GM23338 (cell line): ENCODE measurements at regions not wholly inside any gene's neighbourhood (a gene's known extent, or its start where the extent isn't known, plus 50 kb on each side); places are given as distances from the start of the nearest gene placed in this dataset.

Experiments used
- ATAC-seq: fragments of 200-7000 bp; cut with Tn5 transposase; 3 replicates; pipeline ENCODE4 v1.9.1; 2020
- DNase-seq: peaks from one replicate; pipeline ENCODE4 v3.0.0-alpha.2; 2015; ENCODE audit warnings: low spot score
- H2AFZ ChIP-seq: fragments of 200-600 bp; sonication (generic); 2 replicates; pipeline ENCODE4 v1.8.0; 2016; ENCODE audit warnings: antibody characterized with exemption, mild to moderate bottlenecking, moderate library complexity
- H3F3A ChIP-seq: fragments of 200-600 bp; sonication (generic); replicated peaks from 2 replicates; pipeline ENCODE4 v1.8.0; 2017; ENCODE audit warnings: antibody characterized with exemption, mixed run types, low read depth
- H3K27ac ChIP-seq: fragments of 200-600 bp; sonication (generic); 2 replicates; pipeline ENCODE4 v1.6.1; 2016; ENCODE audit warnings: low read depth
- H3K27me3 ChIP-seq: fragments of 200-600 bp; sonication (generic); 2 replicates; pipeline ENCODE4 v1.8.0; 2016; ENCODE audit warnings: mild to moderate bottlenecking, mixed run types, moderate library complexity; ENCODE audit not compliant: insufficient read depth
- H3K36me3 ChIP-seq: fragments of 200-600 bp; sonication (generic); 2 replicates; pipeline ENCODE4 v1.8.0; 2016; ENCODE audit warnings: mild to moderate bottlenecking; ENCODE audit not compliant: insufficient read depth
- H3K4me1 ChIP-seq: fragments of 200-600 bp; sonication (generic); 2 replicates; pipeline ENCODE4 v1.8.0; 2016; ENCODE audit warnings: mild to moderate bottlenecking, moderate library complexity; ENCODE audit not compliant: insufficient read depth
- H3K4me2 ChIP-seq: fragments of 200-600 bp; sonication (generic); 2 replicates; pipeline ENCODE4 v1.7.1; 2017; ENCODE audit warnings: mixed run types
- H3K4me3 ChIP-seq: fragments of 200-600 bp; sonication (generic); 2 replicates; pipeline ENCODE4 v1.6.1; 2016; ENCODE audit warnings: mixed run types
- H3K79me2 ChIP-seq: fragments of 200-600 bp; sonication (generic); replicated peaks from 2 replicates; pipeline ENCODE4 v1.8.0; 2017; ENCODE audit warnings: mild to moderate bottlenecking; ENCODE audit not compliant: insufficient read depth
- H3K9me2 ChIP-seq: fragments of 200-600 bp; sonication (generic); 2 replicates; pipeline ENCODE4 v1.8.0; 2017; ENCODE audit not compliant: insufficient read depth
- H4K20me1 ChIP-seq: fragments of 200-600 bp; sonication (generic); replicated peaks from 2 replicates; pipeline ENCODE4 v1.8.0; 2017; ENCODE audit warnings: mild to moderate bottlenecking; ENCODE audit not compliant: insufficient read depth
- H3K27ac Mint-ChIP-seq: 2 replicates; pipeline ENCODE4 v1.8.0; 2020; ENCODE audit warnings: inconsistent platforms, mild to moderate bottlenecking, moderate library complexity, mixed read lengths
- H3K27me3 Mint-ChIP-seq: 3 replicates; pipeline ENCODE4 v1.8.0; 2022; ENCODE audit warnings: low read depth, mild to moderate bottlenecking, moderate library complexity, mixed read lengths, inconsistent platforms; ENCODE audit not compliant: insufficient read depth, poor library complexity
- H3K36me3 Mint-ChIP-seq: 3 replicates; pipeline ENCODE4 v1.8.0; 2021; ENCODE audit warnings: low read depth, mild to moderate bottlenecking, inconsistent platforms, moderate library complexity, mixed read lengths
- H3K4me1 Mint-ChIP-seq: 3 replicates; pipeline ENCODE4 v1.8.0; 2020; ENCODE audit warnings: mild to moderate bottlenecking, inconsistent platforms, mixed read lengths
- H3K4me3 Mint-ChIP-seq: 3 replicates; pipeline ENCODE4 v1.8.0; 2021; ENCODE audit warnings: moderate library complexity, mild to moderate bottlenecking, inconsistent platforms, mixed read lengths
- H3K9me3 Mint-ChIP-seq: 3 replicates; pipeline ENCODE4 v1.8.0; 2020; ENCODE audit warnings: moderate library complexity, mild to moderate bottlenecking, inconsistent platforms, mixed read lengths
- CREB1 ChIP-seq: fragments of 250-450 bp; sonication (Bioruptor Pico); IDR thresholded peaks from 2 replicates; pipeline ENCODE4 v1.5.0; 2020; ENCODE audit warnings: low read depth, mild to moderate bottlenecking, moderate library complexity
- CTCF ChIP-seq, 2 experiments: fragments of 200-600 bp in 1 of 2; sonication (generic) in 1 of 2; conservative IDR thresholded peaks; 2 replicates each; pipeline versions ENCODE4 v1.5.1 to v1.6.1; 2016 to 2017; ENCODE audit warnings: antibody characterized with exemption in 2 of 2, low read depth in 2 of 2, mild to moderate bottlenecking in 2 of 2, moderate library complexity in 1 of 2
- JUNB ChIP-seq: IDR thresholded peaks from one replicate; pipeline ENCODE4 v1.6.1; 2016; ENCODE audit warnings: antibody characterized with exemption; ENCODE audit not compliant: unreplicated experiment
- NANOG ChIP-seq: IDR thresholded peaks from 2 replicates; pipeline ENCODE4 v1.6.1; 2016; ENCODE audit warnings: antibody characterized with exemption, borderline replicate concordance
- POLR2AphosphoS5 ChIP-seq: IDR thresholded peaks from 2 replicates; pipeline ENCODE4 v1.6.1; 2016; ENCODE audit warnings: antibody characterized with exemption, low read depth
- REST ChIP-seq: IDR thresholded peaks from one replicate; pipeline ENCODE4 v1.6.1; 2018; ENCODE audit warnings: antibody characterized with exemption; ENCODE audit not compliant: unreplicated experiment
- ZNF114 ChIP-seq: fragments of 250-450 bp; sonication (Bioruptor Pico); IDR thresholded peaks from 2 replicates; pipeline ENCODE4 v1.5.0; 2020; ENCODE audit warnings: mild to moderate bottlenecking, moderate library complexity
- ZNF331 ChIP-seq: fragments of 250-450 bp; sonication (Bioruptor Pico); IDR thresholded peaks from 2 replicates; pipeline ENCODE4 v1.5.0; 2020; ENCODE audit warnings: low read depth, mild to moderate bottlenecking, moderate library complexity
- ZNF462 ChIP-seq: fragments of 250-450 bp; sonication (Bioruptor Pico); IDR thresholded peaks from 2 replicates; pipeline ENCODE4 v1.5.0; 2020; ENCODE audit warnings: mild to moderate bottlenecking, moderate library complexity

GRCh38 chr15:31803388-31803884, 226.9 kb upstream of the CHRNA7 start (continued):
- TF ChIP-seq ZNF462, result no peak

- TF ChIP-seq POLR2AphosphoS5 (no peak), CREB1 (CRISPR knock-in tag) (no peak), ZNF114 (CRISPR knock-in tag) (no peak), ZNF331 (CRISPR knock-in tag) (no peak), CTCF (conservative IDR thresholded peaks at IDR 0.05; ENCODE audit: low read depth in 2 of 2) (no peak), JUNB (no peak), NANOG (no peak), REST (no peak)
- Histone ChIP-seq H3K4me3 (no peak overlapping the region), H3K79me2 (no peaks in the 10 kb centered on the region), H4K20me1 (no peaks in the 10 kb centered on the region), H2AFZ (no peak overlapping the region), H3K4me1 (no peaks in the 10 kb centered on the region), H3K27me3 (no peaks in the 10 kb centered on the region), H3K36me3 (no peaks in the 10 kb centered on the region), H3K27ac (no peak overlapping the region), H3K9me2 (no peaks in the 10 kb centered on the region), H3K4me2 (no peak overlapping the region), H3F3A (no peaks in the 10 kb centered on the region)
- Mint-ChIP-seq H3K36me3 (no peaks in the 10 kb centered on the region), H3K27ac (no peak overlapping the region), H3K27me3 (peaks cover 2% of the 10 kb centered on the region), H3K4me1 (no peaks in the 10 kb centered on the region), H3K9me3 (no peaks in the 10 kb centered on the region), H3K4me3 (no peak overlapping the region)
- no peak for DNase-seq
- ATAC-seq, result no peak
These were observed 225.1 kb upstream of the CHRNA7 start for GRCh38 chr15:31805090-31805662.
